ENCODE measurements at regions not wholly inside any gene's neighbourhood (a gene's known extent, or its start where the extent isn't known, plus 50 kb on each side); places are given as distances from the start of the nearest gene placed in this dataset.

DNA sequence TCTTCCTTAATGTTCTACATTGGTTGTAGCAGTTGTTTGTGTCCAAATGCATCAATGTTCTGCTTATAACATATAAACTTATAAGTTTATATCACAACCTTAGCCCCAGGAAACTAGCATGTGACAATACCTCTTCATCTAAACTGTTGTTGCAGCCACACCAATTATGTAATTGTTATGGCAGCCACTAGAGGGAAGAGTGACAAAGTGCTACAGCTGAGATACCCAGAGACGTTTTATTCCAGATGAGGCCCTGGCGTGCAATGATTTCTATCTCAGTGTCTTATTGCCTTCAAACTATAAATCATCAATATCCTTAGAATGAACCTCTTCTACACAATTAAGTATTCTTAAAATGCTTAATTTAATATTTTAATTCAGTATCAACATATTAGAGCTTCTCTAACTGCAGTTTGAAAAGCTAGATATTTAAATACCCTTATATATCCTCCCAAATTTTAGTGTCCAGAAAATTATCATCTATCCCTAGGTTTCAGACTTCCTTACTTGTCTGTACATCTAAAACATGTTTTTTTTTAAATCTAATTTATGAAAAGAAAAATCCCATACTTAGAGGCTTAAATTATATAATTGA, 171.6 kb downstream of the PCDH10 start:
- TF ChIP-seq POLR2A (IDR thresholded peaks at IDR 0.05) (no peak), EP300 (IDR thresholded peaks at IDR 0.05) (no peak)

All from tibial nerve (tissue), 3 donors.